NCI-H748 (cell line): ENCODE measurements at regions not wholly inside any gene's neighbourhood (a gene's known extent, or its start where the extent isn't known, plus 50 kb on each side); places are given as distances from the start of the nearest gene placed in this dataset.
A peak's percentile ranks its signal among the peaks of the same experiment; 100 is the strongest.
"Not testable (repeated sequence)": the region's sequence is repeated elsewhere in the genome, so short reads cannot be mapped to it uniquely, and the experiment has no call there.

Source experiments
- DNase-seq: peaks from one replicate; lab custom pipeline; 2025; ENCODE audit not compliant: unreplicated experiment; lab: John Stamatoyannopoulos, UW

- no peak for DNase-seq
Measured at GRCh38 chr13:37177125-37177524, 71.7 kb upstream of the CSNK1A1L start.

DNA sequence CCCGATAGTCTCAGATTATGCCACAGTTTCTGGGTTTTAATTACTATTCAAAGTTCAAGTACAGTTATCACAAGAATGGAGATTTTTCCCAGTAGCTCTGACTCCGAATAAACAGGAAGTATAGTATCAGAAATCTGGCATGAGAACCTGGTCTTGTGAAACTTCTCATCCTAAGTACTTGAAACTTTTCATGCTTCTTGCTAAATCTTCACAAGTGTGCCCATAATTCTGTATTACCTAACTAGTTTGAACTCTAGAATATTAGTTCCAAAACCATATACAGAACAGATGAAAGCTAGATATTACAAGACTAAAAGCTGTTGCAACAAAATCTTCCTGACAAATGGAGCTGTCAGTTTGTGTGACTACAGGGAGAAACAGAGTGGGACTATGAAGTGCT, 70.5 kb upstream of the CSNK1A1L start:
- no peak for DNase-seq

- no peak for DNase-seq
Measured at GRCh38 chr13:37173214-37173613, 67.8 kb upstream of the CSNK1A1L start.

- not testable (repeated sequence) for DNase-seq
Measured at GRCh38 chr13:37172226-37172625, 66.8 kb upstream of the CSNK1A1L start.

GRCh38 chr13:37168926-37169325, 63.5 kb upstream of the CSNK1A1L start:
- DNase-seq, result no peak

DNA sequence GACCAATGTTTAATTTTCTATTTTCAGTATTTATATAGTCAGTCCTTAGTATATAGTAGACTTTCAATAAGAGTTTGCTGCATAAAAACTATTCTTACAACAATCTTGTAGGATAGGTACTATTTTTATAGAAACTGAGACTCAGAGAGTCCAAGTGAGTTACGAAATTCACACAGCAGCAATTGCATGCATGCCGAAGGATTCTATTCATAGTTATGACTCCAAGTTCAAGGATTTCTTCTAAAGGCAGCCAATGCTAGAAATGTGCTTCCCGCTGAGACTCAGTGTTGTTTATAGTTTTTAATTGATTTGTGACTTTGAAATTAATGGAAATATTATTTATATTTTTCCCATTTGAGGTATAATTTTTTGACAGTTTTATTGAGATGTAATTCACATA, 62.7 kb upstream of the CSNK1A1L start:
- DNase-seq, result no peak

GRCh38 chr13:37164635-37165034, 59.2 kb upstream of the CSNK1A1L start:
- no peak for DNase-seq

- no peak for DNase-seq
Measured at GRCh38 chr13:37163641-37164265, 58.3 kb upstream of the CSNK1A1L start.

DNA sequence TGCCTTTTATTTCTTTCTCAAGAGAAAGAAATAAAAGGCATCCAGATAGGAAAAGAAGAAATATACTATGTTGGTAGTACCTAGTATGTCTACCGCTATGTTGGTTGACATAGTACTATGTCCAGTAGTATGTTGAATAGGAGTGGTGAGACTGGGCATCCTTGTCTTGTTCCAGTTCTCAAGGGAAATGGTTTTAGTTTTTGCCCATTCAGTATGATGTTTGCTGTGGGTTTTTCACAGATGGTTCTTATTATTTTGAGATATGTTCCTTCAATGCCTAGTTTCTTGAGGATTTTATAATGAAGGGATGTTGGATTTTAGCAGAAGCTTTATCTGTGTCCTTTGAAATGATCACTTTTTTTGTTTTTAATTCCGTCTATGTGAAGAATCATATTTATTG, 53.0 kb upstream of the CSNK1A1L start:
- no peak for DNase-seq

DNA sequence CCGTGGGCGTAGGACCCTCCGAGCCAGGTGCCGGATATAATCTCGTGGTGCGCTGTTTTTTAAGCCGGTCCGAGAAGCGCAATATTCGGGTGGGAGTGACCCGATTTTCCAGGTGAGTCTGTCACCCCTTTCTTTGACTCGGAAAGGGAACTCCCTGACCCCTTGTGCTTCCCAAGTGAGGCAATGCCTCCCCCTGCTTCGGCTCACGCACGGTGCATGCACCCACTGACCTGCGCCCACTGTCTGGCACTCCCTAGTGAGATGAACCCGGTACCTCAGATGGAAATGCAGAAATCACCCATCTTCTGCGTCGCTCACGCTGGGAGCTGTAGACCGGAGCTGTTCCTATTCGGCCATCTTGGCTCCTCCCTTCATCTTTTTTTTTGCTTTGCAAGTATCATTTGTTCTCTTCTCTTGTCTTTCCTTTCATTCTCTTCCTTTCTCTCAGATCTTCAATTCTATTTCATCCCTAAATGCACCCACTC, 50.2 kb upstream of the CSNK1A1L start:
- DNase-seq, result peak; percentile 58
